ENCODE measurements at regions not wholly inside any gene's neighbourhood (a gene's known extent, or its start where the extent isn't known, plus 50 kb on each side); places are given as distances from the start of the nearest gene placed in this dataset.

DNA sequence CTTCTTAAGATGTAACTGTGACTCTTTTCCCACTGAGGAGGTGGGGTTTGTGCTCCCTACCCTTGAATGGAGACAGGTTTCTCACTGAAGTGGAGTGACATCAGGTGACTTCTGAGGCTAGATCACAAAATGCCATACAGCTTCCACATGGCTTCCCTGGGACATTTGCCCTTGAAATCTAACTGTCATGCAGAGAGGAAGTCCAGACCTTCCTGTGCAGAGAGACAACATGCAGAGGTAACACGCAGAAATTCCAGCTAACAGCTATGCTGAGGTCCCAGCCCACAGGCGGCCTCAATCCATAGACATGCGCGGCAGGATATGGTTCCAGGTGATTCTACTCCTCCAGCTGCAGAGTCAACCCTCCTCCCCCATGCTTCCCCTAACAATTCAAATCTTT is 119.0 kb downstream of the TRIB2 start:
- TF ChIP-seq, protein P1, sequence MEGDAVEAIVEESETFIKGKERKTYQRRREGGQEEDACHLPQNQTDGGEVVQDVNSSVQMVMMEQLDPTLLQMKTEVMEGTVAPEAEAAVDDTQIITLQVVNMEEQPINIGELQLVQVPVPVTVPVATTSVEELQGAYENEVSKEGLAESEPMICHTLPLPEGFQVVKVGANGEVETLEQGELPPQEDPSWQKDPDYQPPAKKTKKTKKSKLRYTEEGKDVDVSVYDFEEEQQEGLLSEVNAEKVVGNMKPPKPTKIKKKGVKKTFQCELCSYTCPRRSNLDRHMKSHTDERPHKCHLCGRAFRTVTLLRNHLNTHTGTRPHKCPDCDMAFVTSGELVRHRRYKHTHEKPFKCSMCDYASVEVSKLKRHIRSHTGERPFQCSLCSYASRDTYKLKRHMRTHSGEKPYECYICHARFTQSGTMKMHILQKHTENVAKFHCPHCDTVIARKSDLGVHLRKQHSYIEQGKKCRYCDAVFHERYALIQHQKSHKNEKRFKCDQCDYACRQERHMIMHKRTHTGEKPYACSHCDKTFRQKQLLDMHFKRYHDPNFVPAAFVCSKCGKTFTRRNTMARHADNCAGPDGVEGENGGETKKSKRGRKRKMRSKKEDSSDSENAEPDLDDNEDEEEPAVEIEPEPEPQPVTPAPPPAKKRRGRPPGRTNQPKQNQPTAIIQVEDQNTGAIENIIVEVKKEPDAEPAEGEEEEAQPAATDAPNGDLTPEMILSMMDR (IDR thresholded peaks at IDR 0.05; ENCODE audit: borderline replicate concordance, control extremely low read depth, extremely low read depth, insufficient read depth, missing control alignments) = no peak
- in situ Hi-C loops (cut with MboI; ENCODE audit: low sequenced_read_pairs, unreplicated experiment) = no loop called here
- DNase-seq (ENCODE audit: low spot score) = no peak

DNA sequence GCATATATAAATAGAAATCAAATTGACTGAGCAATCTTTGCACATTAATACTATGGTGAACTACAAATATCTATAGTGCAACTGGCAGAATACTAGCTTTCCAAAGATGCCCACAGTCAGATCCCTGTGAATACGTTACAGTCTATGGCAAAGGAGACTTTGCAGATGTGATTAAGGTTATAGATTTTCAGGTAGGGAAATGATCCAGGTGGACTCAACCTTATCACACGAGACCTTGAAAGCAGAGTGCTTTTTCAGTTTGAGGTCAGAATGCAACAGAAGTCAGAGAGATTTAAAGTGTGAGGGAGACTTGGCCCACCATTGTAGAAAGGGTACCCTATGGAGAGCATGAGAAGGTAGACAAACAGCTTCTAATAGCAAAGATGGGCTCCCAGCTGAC is 122.6 kb downstream of the TRIB2 start:
- TF ChIP-seq, protein P1 (IDR thresholded peaks at IDR 0.05; ENCODE audit: borderline replicate concordance, control extremely low read depth, extremely low read depth, insufficient read depth, missing control alignments) = no peak

DNA sequence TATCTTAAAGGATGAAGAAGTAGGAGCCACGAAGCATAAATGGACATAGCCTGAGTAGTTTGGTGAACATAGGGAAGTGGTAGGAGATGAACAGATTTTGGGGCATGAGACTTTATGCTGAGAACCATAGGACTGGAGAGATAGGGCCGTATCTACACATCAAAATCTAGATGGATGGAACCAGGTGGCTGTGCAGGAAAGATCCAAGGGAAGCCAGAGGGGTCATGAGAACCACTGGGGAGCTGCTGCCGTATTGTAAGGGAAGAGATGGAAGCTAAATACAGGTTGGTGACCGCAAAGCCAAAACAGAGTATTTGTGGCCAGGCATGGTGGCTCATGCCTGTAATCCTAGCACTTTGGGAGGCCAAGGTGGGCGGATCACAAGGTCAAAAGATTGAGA is 124.3 kb downstream of the TRIB2 start:
- TF ChIP-seq, protein P1 (IDR thresholded peaks at IDR 0.05; ENCODE audit: borderline replicate concordance, control extremely low read depth, extremely low read depth, insufficient read depth, missing control alignments) = no peak
- DNase-seq (ENCODE audit: low spot score) = no peak
- in situ Hi-C loops (cut with MboI; ENCODE audit: low sequenced_read_pairs, unreplicated experiment) = no loop called here

More for the DNA sequence above, 122.6 kb downstream of the TRIB2 start:
- in situ Hi-C loops (cut with MboI; ENCODE audit: low sequenced_read_pairs, unreplicated experiment) = no loop called here
- DNase-seq (ENCODE audit: low spot score) = no peak

DNA sequence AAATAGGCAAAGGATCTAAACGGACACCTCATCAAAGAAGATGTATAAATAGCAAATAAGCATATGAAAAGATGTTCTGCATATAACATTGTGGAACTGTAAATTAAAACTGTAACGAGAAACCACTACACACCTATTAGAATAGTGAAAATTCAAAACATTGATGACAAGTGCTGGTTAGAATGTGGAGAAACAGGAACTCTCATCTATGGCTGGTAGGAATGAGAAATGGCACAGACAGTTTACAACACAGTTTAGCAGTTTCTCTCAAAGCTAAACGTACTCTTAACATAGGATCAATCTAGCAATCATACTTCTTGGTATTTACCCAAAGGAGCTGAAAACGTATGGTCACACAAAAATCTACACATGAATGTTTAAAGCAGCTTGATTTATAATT is 126.2 kb downstream of the TRIB2 start:
- DNase-seq (ENCODE audit: low spot score) = no peak
- in situ Hi-C loops (cut with MboI; ENCODE audit: low sequenced_read_pairs, unreplicated experiment) = no loop called here
- TF ChIP-seq, protein P1 (IDR thresholded peaks at IDR 0.05; ENCODE audit: borderline replicate concordance, control extremely low read depth, extremely low read depth, insufficient read depth, missing control alignments) = no peak

DNA sequence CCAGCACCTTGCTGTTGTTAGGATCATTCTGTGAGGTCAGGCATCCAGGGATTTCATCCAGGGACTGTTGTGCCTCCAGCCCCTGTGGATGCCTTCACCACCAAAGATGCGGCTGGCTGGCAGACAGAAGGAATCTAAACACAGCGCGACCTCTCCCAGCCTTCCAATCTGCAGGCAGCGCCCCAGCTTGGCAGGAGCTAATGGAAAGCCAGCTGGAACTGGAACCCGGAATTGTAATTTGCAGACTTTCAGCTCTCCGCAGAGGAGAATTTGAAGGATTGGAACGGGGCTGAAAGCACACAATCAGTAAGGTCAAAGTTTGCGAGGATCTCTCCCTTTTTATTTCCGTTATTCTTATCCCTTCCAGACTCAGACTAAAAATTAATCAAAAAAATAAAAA is 127.8 kb downstream of the TRIB2 start:
- DNase-seq (ENCODE audit: low spot score) = no peak
- TF ChIP-seq, protein P1 (IDR thresholded peaks at IDR 0.05; ENCODE audit: borderline replicate concordance, control extremely low read depth, extremely low read depth, insufficient read depth, missing control alignments) = no peak
- in situ Hi-C loops (cut with MboI; ENCODE audit: low sequenced_read_pairs, unreplicated experiment) = no loop called here

DNA sequence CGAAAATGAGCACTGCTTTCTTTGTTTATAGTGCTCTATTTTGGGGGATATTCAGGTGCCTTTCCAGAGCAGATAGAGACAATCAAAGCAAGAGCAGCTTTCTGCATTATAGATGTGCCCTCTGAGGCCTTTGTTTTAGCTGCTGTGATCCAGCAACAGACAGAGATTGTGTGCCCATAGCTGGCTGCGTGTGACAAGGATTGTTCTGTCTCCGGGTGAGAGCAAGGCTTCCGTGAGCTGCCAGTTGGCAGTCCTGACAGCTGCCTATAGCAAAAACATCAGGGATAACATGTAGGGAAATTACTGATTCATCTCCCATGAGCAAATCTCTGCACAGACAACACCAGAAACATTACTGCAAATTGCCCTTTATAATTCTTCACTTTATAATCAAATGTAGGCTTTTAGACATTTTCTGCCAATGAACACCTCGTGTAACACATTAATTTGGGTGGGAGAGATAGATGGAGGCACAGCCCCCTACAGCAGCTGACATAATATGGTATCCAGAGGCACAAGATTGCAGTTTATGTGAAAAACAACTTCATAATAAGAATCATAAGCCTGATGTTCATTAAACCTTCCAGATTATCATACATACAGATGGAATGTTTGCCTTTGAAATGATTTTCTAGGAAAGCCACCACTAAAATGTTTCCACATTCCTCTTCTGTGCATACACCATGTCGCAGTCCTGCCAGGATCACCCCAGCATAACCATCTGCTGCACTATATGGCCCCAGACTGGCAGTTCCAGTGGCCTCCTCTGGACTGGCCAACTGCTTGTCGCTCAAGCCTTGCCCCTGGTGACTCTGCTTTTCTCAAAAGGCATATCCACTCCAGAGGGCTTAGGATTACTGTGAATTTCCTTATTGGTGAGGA is 131.2 kb downstream of the TRIB2 start:
- in situ Hi-C loops (cut with MboI; ENCODE audit: low sequenced_read_pairs, unreplicated experiment) = no loop called here

More for the DNA sequence above, 131.2 kb downstream of the TRIB2 start:
- no peak for DNase-seq (ENCODE audit: low spot score)
- TF ChIP-seq, protein P1 (IDR thresholded peaks at IDR 0.05; ENCODE audit: borderline replicate concordance, control extremely low read depth, extremely low read depth, insufficient read depth, missing control alignments) = no peak
